IMR-90 (cell line): ENCODE measurements at regions not wholly inside any gene's neighbourhood (a gene's known extent, or its start where the extent isn't known, plus 50 kb on each side); places are given as distances from the start of the nearest gene placed in this dataset.

Experiments
- ATAC-seq: fragments of 200-7000 bp; cut with Tn5 transposase; 2 replicates; pipeline ENCODE4 v1.9.1; 2020; ENCODE audit warnings: low read depth, mild to moderate bottlenecking, moderate library complexity
- BruUV-seq: library from RNA; stranded (reverse); fragments of 400-500 nt; replicated peaks from 2 replicates; lab custom pipeline; 2021; lab: Mats Ljungman, UMichigan
- CTCF ChIA-PET: fragments of 300-600 bp; formaldehyde crosslinking; extraction: SDS; loops from one replicate; lab custom pipeline; 2021; ENCODE audit warnings: antibody characterized with exemption; lab: Yijun Ruan, JAX
- POLR2A ChIA-PET: fragments of 300-600 bp; sonication (Branson Sonifier 250); formaldehyde crosslinking; loops from one replicate; lab custom pipeline; 2022; ENCODE audit warnings: antibody characterized with exemption; ENCODE audit not compliant: unreplicated experiment; lab: Charles Lee
- DNase-seq: peaks from one replicate; pipeline ENCODE4 v3.0.0; 2013
- H2AFZ ChIP-seq: replicated peaks from 2 replicates; pipeline ENCODE3; 2013; ENCODE audit warnings: low read length, mild to moderate bottlenecking; ENCODE audit not compliant: poor library complexity
- H2AK5ac ChIP-seq: 2 replicates; pipeline ENCODE4 v1.6.1; 2013; ENCODE audit warnings: low read depth, low read length, inconsistent platforms
- H2AK9ac ChIP-seq: replicated peaks from 2 replicates; pipeline ENCODE3; 2013; ENCODE audit warnings: mild to moderate bottlenecking, low read depth, low read length, moderate library complexity; ENCODE audit not compliant: poor library complexity
- H2BK120ac ChIP-seq: 2 replicates; pipeline ENCODE4 v1.6.1; 2013; ENCODE audit warnings: low read depth, low read length, inconsistent platforms
- H2BK15ac ChIP-seq: 3 replicates; pipeline ENCODE4 v1.6.1; 2013; ENCODE audit warnings: low read depth, low read length, inconsistent platforms
- H2BK20ac ChIP-seq: 2 replicates; pipeline ENCODE4 v1.6.1; 2013; ENCODE audit warnings: low read depth, mild to moderate bottlenecking, inconsistent platforms, low read length, moderate library complexity
- H2BK5ac ChIP-seq: 2 replicates; pipeline ENCODE4 v1.6.1; 2013; ENCODE audit warnings: mild to moderate bottlenecking, low read depth, low read length, inconsistent platforms; ENCODE audit not compliant: poor library complexity, severe bottlenecking
- H3K14ac ChIP-seq: replicated peaks from 2 replicates; pipeline ENCODE4 v1.6.1; 2013; ENCODE audit warnings: low read depth, low read length, inconsistent platforms
- H3K18ac ChIP-seq: 2 replicates; pipeline ENCODE4 v1.6.1; 2013; ENCODE audit warnings: low read depth, low read length, control low read depth
- H3K23ac ChIP-seq: 2 replicates; pipeline ENCODE4 v1.6.1; 2013; ENCODE audit warnings: low read depth, low read length, inconsistent platforms
- H3K27ac ChIP-seq: 2 replicates; pipeline ENCODE4 v1.5.1; 2013; ENCODE audit warnings: mild to moderate bottlenecking, control low read depth, low read length; ENCODE audit not compliant: insufficient read depth
- H3K27me3 ChIP-seq: 2 replicates; pipeline ENCODE4 v1.6.1; 2013; ENCODE audit warnings: low read length; ENCODE audit not compliant: control insufficient read depth, insufficient read depth
- H3K36me3 ChIP-seq: 2 replicates; pipeline ENCODE4 v1.6.1; 2013; ENCODE audit warnings: low read length, mixed read lengths; ENCODE audit not compliant: control insufficient read depth, insufficient read depth
- H3K4ac ChIP-seq: 2 replicates; pipeline ENCODE4 v1.6.1; 2013; ENCODE audit warnings: low read depth, low read length, inconsistent platforms
- H3K4me1 ChIP-seq: 2 replicates; pipeline ENCODE4 v1.6.1; 2013; ENCODE audit warnings: low read length, mixed read lengths; ENCODE audit not compliant: control insufficient read depth, insufficient read depth
- H3K4me2 ChIP-seq: 2 replicates; pipeline ENCODE4 v1.6.1; 2013; ENCODE audit warnings: low read depth, mild to moderate bottlenecking, control low read depth, low read length, moderate library complexity
- H3K4me3 ChIP-seq: 2 replicates; pipeline ENCODE4 v1.5.1; 2013; ENCODE audit warnings: low read depth, mild to moderate bottlenecking, control low read depth, low read length, moderate library complexity; ENCODE audit not compliant: insufficient read depth
- H3K56ac ChIP-seq: 2 replicates; pipeline ENCODE4 v1.6.1; 2013; ENCODE audit warnings: low read length, inconsistent platforms; ENCODE audit not compliant: insufficient read depth; ENCODE audit errors: extremely low read depth
- H3K79me1 ChIP-seq, 2 experiments: 2 replicates each; pipeline ENCODE4 v1.6.1; 2013; ENCODE audit warnings: low read length in 2 of 2, inconsistent platforms in 1 of 2, low read depth in 1 of 2
- H3K9ac ChIP-seq: 2 replicates; pipeline ENCODE4 v1.6.1; 2013; ENCODE audit warnings: low read depth, low read length, control low read depth
- H3K9me1 ChIP-seq: 2 replicates; pipeline ENCODE4 v1.6.1; 2013; ENCODE audit warnings: low read length, inconsistent platforms; ENCODE audit not compliant: insufficient read depth
- H3K9me3 ChIP-seq: 2 replicates; pipeline ENCODE4 v1.6.1; 2013; ENCODE audit warnings: low read length; ENCODE audit not compliant: control insufficient read depth, insufficient read depth
- H4K20me1 ChIP-seq: 2 replicates; pipeline ENCODE4 v1.6.1; 2013; ENCODE audit warnings: low read length, inconsistent platforms; ENCODE audit not compliant: insufficient read depth
- H4K5ac ChIP-seq: 2 replicates; pipeline ENCODE4 v1.6.1; 2013; ENCODE audit warnings: mild to moderate bottlenecking, low read depth, low read length, control low read depth
- H4K8ac ChIP-seq, 2 experiments: 2 replicates each; pipeline ENCODE4 v1.6.1; 2013; ENCODE audit warnings: low read depth in 2 of 2, low read length in 2 of 2, control low read depth in 1 of 2, inconsistent platforms in 1 of 2
- H4K91ac ChIP-seq: 2 replicates; pipeline ENCODE4 v1.6.1; 2013; ENCODE audit warnings: low read depth, low read length, inconsistent platforms; ENCODE audit not compliant: insufficient read depth
- BHLHE40 ChIP-seq: fragments of 150-350 bp; IDR thresholded peaks from 2 replicates; pipeline ENCODE4 v1.6.1; 2016; ENCODE audit warnings: mild to moderate bottlenecking, low read depth, low read length
- CEBPB ChIP-seq: IDR thresholded peaks from 2 replicates; pipeline ENCODE4 v1.6.1; 2012; ENCODE audit warnings: low read depth, low read length, improper control_type of control experiment
- FOS ChIP-seq: fragments of 150-350 bp; IDR thresholded peaks from 2 replicates; pipeline ENCODE4 v1.6.1; 2016; ENCODE audit warnings: low read depth, low read length
- MXI1 ChIP-seq: IDR thresholded peaks from 2 replicates; pipeline ENCODE4 v1.6.1; 2012; ENCODE audit warnings: low read depth, mild to moderate bottlenecking, low read length, moderate library complexity, borderline replicate concordance
- WGBS, 2 experiments: methylation state at CpG; one replicate each; pipeline versions ENCODE4 v1.1.5 to v1.1.7; 2013; ENCODE audit warnings: missing lambda C conversion rate in 2 of 2; ENCODE audit not compliant: insufficient read length in 1 of 2; ENCODE audit errors: extremely low coverage in 2 of 2; 5-methylcytosine and 5-hydroxymethylcytosine counted together
- dilution Hi-C: fragments of 300-500 bp; cut with HindIII; formaldehyde crosslinking; loops from one replicate; pipeline ENCODE4 v1.14.3; 2018; ENCODE audit warnings: low sequenced_read_pairs; ENCODE audit not compliant: unreplicated experiment
- in situ Hi-C: fragments of 300-500 bp; cut with MboI; formaldehyde crosslinking; loops from 3 replicates; pipeline ENCODE4 v1.14.3; 2019; ENCODE audit warnings: low sequenced_read_pairs, inconsistent platforms, mixed read lengths
- intact Hi-C: fragments of 100-400 bp; cut with micrococcal nuclease; formaldehyde crosslinking; loops from 2 replicates; pipeline ENCODE4 v1.10.0; 2022
- TF ChIP-seq, protein P1 (sequence below): conservative IDR thresholded peaks from 2 replicates; pipeline ENCODE4 v1.5.1; 2012; ENCODE audit warnings: mild to moderate bottlenecking, low read depth, low read length, improper control_type of control experiment
- TF ChIP-seq, protein P2 (sequence below): fragments of 150-350 bp; IDR thresholded peaks from 2 replicates; pipeline ENCODE4 v1.6.1; 2017; ENCODE audit warnings: mild to moderate bottlenecking, antibody characterized with exemption, low read length, low read depth

DNA sequence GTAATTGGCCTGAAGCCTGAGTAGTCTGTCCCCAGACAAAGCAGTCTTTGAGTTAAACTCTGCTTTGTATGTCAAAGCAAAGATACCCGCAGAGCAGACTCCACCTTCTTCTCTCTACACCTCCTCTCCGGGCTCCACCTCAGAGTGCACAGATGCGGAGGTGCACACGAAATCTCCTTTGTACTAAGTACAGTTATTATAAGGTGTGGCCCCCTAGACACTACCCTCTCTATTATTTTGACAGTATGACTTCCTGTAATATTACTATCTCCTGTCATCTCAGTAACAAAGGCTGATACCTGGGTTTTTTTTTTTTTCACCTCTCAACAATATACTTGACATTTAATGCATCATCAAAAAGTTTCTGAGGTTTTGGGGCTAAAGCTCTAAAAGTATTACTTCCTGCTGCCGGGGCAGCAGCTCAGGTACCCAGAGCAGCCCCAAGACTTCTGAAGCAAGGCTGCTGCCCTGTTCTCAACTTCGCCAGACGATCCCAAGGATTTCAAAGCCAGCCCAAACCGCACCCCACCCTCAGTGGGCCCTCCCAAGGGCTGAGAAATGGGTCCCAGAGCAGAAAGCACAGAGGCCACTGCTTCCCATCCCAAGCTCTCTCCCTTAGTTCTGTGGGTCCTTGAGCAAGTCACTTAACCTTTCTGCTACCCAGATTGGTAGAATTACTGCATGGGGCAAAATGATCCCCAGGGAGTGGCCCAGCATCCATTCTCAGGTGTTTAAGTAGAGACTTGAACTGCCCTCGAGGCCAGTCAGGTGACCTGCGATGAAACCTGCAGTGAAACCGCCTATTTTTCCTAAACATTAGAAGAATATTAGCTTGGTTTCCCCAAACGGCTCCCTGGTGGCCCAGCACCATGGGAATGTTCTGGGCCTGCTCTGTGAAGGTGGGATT lies 180.6 kb downstream of the FOXO1 start:
- Histone ChIP-seq H2AFZ (no peak overlapping the region), H2AK5ac (no peak overlapping the region), H3K27me3 (no peaks in the 10 kb centered on the region; the same call in 1 of the 2 replicates), H4K8ac (no peak overlapping the region), H4K20me1 (no peaks in the 10 kb centered on the region), H4K5ac (no peak overlapping the region), H3K27ac (no peak overlapping the region), H2BK20ac (no peak overlapping the region), H3K9me3 (peaks cover 2% of the 10 kb centered on the region; the same call in 1 of the 2 replicates), H3K4me3 (no peak overlapping the region), H3K18ac (no peak overlapping the region), H3K4ac (no peak overlapping the region), H3K9ac (no peak overlapping the region), H3K9me1 (no peaks in the 10 kb centered on the region), H3K79me1 (no peaks in the 10 kb centered on the region), H3K36me3 (no peaks in the 10 kb centered on the region), H2AK9ac (no peak overlapping the region), H3K14ac (no peak overlapping the region), H3K4me2 (no peak overlapping the region), H3K4me1 (no peaks in the 10 kb centered on the region), H3K23ac (no peak overlapping the region), H4K91ac (no peak overlapping the region), H2BK5ac (no peak overlapping the region), H3K56ac (no peak overlapping the region), H2BK15ac (no peak overlapping the region), H2BK120ac (no peak overlapping the region)
- POLR2A ChIA-PET = no interaction called here
- dilution Hi-C loops = no loop called here
- TF ChIP-seq BHLHE40 (no peak), MXI1 (no peak), CEBPB (no peak), FOS (no peak)
- TF ChIP-seq, protein P1, sequence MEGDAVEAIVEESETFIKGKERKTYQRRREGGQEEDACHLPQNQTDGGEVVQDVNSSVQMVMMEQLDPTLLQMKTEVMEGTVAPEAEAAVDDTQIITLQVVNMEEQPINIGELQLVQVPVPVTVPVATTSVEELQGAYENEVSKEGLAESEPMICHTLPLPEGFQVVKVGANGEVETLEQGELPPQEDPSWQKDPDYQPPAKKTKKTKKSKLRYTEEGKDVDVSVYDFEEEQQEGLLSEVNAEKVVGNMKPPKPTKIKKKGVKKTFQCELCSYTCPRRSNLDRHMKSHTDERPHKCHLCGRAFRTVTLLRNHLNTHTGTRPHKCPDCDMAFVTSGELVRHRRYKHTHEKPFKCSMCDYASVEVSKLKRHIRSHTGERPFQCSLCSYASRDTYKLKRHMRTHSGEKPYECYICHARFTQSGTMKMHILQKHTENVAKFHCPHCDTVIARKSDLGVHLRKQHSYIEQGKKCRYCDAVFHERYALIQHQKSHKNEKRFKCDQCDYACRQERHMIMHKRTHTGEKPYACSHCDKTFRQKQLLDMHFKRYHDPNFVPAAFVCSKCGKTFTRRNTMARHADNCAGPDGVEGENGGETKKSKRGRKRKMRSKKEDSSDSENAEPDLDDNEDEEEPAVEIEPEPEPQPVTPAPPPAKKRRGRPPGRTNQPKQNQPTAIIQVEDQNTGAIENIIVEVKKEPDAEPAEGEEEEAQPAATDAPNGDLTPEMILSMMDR = no peak
- TF ChIP-seq, protein P2, sequence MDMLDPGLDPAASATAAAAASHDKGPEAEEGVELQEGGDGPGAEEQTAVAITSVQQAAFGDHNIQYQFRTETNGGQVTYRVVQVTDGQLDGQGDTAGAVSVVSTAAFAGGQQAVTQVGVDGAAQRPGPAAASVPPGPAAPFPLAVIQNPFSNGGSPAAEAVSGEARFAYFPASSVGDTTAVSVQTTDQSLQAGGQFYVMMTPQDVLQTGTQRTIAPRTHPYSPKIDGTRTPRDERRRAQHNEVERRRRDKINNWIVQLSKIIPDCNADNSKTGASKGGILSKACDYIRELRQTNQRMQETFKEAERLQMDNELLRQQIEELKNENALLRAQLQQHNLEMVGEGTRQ = no peak
- WGBS, 2 experiments = 54% methylated on average over 4 of the region's 12 CpGs; no CpG with 5 or more reads in 1 of the 2 experiments
- CTCF ChIA-PET = no interaction called here
- in situ Hi-C loops = no loop called here
- no TSS peak for BruUV-seq
- ATAC-seq (no peak), DNase-seq (no peak)
- intact Hi-C loops = no loop called here
